ENCODE measurements at regions not wholly inside any gene's neighbourhood (a gene's known extent, or its start where the extent isn't known, plus 50 kb on each side); places are given as distances from the start of the nearest gene placed in this dataset.

GRCh38 chr6:134394208-134394607 lies 76.3 kb upstream of the SGK1 start:
- TF ChIP-seq NANOG (IDR thresholded peaks at IDR 0.05; ENCODE audit: insufficient read depth, low read depth, low read length, poor library complexity, severe bottlenecking) (no peak), NRF1 (IDR thresholded peaks at IDR 0.05; ENCODE audit: low read depth, low read length) (no peak), CTCF (IDR thresholded peaks at IDR 0.05; ENCODE audit: control extremely low read depth in 1 of 3, insufficient read depth in 1 of 3, low read depth in 1 of 3, low read length in 3 of 3) (no peak)
